Dermis blood vessel endothelial cell (primary cell): ENCODE measurements at regions not wholly inside any gene's neighbourhood (a gene's known extent, or its start where the extent isn't known, plus 50 kb on each side); places are given as distances from the start of the nearest gene placed in this dataset.
"Not testable (repeated sequence)": the region's sequence is repeated elsewhere in the genome, so short reads cannot be mapped to it uniquely, and the experiment has no call there.

Experiments used
- DNase-seq: peaks from one replicate; pipeline ENCODE4 v3.0.0; 2010

DNA sequence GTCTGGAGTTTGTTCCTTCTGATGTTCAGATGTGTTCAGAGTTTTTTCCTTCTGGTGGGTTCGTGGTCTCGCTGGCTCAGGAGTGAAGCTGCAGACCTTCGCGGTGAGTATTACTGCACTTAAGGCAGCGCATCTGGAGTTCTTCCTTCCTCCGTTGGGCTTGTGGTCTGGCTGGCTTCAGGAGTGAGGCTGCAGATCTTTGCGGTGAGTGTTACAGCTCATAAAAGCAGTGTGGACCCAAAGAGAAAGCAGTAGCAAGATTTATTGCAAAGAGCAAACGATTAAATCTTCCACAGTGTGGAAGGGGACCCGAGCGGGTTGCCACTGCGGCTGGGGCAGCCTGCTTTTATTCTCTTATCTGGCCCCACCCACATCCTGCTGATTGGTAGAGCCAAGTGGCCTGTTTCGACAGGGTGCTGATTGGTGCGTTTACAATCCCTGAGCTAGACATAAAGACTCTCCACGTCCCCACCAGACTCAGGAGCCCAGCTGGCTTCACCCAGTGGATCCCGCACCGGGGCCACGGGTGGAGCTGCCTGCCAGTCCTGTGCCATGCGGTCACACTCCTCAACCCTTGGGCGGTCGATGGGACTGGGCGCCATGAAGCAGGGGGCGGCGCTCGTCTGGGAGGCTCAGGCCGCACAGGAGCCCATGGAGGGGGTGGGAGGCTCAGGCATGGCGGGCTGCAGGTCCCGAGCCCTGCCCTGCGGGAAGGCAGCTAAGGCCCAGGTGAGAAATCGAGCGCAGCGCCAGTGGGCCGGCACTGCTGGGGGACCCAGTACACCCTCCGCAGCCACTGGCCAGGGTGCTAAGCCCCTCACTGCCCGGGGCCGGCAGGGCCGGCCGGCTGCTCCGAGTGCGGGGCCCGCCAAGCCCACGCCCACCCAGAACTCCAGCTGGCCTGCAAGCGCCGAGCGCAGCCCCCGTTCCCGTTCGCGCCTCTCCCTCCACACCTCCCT is 315.3 kb upstream of the SGK1 start:
- not testable (repeated sequence) for DNase-seq

- no peak for DNase-seq
Measured at GRCh38 chr6:134632024-134632423, 314.1 kb upstream of the SGK1 start.

DNA sequence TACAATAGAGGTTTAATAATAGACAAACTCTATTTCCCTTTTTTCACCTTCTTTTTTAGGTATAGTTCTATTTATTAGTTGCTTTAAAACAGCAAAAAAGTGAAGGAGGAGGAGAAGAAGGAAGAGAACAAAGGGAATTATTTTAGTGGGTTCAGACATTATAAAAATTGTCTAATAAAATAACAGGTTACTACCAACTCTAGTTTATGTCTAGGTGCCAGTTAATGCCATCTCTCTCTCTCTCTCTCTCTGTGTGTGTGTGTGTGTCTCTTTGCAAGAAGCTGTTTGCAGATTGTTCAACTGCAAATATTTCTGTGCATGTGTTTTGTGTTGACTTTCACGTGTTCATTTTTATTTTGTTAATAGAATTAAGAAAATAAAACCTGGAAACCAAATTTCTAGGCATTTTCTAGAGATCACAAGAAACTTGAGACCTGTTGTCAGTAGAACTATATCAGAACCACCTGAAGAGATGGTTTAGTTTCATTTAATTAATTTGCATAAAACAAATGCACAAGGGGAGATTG is 313.5 kb upstream of the SGK1 start:
- DNase-seq, result no peak

DNA sequence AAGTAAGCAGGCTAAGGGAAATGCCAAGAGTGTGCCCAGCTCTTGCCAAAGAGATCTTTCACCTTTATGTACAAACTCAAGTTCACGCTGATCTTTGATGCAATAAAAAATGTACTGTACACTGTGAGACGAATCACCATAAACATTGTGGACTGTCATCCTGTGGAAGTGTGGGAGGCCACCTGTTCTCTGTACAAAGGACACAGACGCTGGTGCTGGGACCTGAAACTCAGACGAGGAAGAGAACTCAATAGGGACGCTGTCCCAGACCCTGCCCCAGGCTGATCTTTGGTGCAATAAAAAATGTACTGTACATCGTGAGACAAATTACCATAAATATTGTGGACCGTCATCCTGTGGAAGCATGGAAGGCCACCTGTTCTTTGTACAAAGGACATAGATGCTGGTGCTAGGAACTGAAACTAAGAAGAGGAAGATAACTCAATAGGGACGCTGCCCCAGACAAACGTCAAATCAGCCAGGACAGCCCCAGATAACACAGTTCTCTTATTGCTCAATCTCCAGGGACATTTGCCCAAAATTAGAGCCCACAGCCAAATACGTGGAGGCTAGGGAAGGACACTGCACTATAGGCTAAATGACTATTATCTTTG is 312.7 kb upstream of the SGK1 start:
- no peak for DNase-seq

DNA sequence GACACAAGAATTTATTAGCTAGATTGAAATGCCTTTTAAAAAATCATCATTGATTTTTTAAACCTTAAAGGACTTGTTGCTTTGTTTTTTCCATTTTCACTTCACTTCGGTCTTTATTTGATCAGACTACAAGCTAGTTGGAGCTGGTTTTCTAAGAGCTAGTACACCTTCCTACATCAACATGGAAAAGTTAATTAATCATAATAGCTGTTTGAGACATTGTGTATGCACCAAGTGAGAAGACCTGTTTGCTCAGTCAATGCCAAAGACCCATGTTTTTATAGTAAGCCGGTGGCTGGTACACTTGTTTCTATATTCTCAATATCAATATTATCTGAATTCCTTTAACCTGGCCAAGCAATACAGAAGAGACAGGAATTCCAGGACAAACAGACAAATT is 310.2 kb upstream of the SGK1 start:
- DNase-seq, result no peak

GRCh38 chr6:134627707-134628106 is 309.8 kb upstream of the SGK1 start:
- DNase-seq, result no peak

- DNase-seq, result no peak
Measured at GRCh38 chr6:134626589-134626988, 308.7 kb upstream of the SGK1 start.

- no peak for DNase-seq
Measured at GRCh38 chr6:134626086-134626485, 308.2 kb upstream of the SGK1 start.

DNA sequence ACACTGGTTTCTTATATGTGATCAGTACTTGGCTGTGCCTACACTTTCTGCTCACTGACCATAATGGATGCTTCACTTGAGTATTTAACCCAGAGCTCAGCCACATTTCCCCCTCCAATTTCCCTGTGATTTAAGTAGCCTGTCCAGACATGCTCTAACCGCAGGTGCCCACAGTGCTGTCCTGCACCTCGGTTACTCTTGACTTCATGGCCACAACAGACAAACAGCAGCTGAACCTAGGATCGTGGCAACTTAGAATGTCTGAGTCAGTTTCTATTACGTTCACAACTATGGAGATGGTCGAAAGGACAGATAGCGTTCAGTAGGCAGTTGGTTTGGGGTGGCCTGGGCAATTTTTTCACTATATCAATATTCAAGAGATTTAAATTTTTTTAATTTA is 306.9 kb upstream of the SGK1 start:
- DNase-seq, result no peak

DNA sequence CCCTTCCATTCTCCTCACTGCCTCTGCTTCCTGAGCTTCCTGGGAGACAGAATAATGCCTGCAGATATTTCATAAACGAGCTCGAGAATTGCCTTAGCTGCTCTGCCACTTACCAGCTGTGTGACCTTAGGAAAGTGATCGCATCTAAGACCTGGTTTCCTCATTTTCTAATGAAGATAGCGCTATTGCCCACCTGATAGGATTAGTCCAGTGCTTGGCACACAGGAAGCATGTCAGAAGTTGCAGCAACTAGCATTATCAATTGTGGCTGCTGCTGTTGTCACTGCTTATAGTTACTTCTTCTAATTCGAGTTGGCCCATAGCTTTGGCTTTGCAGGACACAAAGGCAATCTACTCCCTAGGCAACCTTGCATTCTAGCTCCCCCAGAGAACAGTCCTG is 305.5 kb upstream of the SGK1 start:
- no peak for DNase-seq

- DNase-seq, result no peak
Measured at GRCh38 chr6:134622382-134623173, 304.7 kb upstream of the SGK1 start.

DNA sequence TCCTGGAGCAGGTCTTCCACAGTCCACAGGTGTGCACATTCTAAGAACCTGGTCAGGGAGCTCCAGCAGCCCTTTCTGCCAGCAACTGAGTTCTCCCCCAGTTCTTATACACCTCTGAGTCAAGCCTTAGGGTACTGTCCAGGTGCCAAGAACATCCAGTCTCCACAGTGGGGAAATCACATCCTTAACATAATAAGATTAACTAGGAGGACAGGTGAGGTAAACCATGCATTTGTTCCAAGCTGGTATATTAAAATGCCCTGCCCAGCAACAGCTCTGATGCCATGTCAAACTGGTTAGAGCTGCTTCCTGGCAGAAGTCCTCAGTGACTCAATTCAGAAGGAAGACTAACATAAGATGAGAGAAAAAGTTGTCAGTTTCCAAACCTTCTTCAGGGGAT is 303.9 kb upstream of the SGK1 start:
- DNase-seq, result no peak

GRCh38 chr6:134619789-134620188 is 301.9 kb upstream of the SGK1 start:
- no peak for DNase-seq

GRCh38 chr6:134619077-134619476 is 301.2 kb upstream of the SGK1 start:
- no peak for DNase-seq

DNA sequence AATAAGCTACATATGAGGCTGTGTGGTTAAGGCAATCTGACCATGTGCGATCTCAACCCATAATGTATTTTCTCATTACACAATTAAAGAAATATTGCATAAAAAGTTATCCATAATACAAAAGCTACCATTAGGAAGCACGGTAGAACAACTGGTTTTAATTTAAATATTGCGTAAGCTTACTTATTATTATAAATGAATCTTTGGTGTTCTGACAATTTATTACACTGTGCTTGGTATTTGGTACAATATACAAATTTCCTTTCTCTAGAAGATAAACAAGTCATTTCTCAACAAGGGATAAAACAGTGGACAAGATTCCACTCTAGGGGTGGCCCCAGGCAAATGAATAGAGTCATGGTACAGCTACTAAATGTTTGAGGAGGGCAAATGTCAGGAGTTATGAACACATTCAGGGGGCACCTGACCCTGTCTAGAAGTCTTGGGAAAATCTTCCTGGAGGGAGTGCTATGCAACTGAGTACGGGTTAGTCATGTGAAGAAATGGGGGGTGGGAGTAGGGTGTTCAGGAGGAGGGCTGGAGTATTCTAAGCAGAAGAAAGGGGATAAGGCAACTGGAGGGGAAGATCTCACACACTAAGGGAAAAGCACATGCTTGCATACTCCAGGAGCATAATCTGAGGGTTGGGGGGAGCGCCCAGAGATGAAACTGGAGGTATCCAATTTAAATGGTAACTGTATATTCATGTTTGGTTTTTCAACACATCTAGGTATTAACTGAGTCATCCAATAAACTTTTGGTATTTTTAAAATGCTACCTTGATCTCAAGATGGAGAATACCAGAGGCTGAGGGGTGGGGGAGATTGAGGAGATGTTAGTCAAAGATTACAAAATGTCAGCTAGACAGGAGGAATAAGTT is 296.9 kb upstream of the SGK1 start:
- no peak for DNase-seq

DNA sequence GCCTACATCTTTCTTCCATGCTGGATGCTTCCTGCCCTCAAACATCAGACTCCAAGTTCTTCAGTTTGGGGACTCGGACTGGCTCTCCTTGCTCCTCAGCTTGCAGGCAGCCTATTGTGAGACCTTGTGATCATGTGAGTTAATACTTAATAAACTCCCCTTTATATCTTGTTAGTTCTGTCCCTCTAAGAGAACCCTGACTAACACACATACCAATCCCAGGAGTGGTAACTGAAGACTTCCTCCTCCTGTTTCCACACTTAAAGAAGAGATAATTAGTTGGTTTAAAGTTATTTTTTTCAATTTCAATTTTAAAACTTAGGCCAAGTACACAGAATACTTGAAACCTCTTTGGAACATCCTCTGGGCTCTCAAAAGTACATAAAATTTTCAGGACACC is 294.2 kb upstream of the SGK1 start:
- DNase-seq, result not testable (repeated sequence)

GRCh38 chr6:134610411-134610810 is 292.5 kb upstream of the SGK1 start:
- no peak for DNase-seq

GRCh38 chr6:134609716-134610261 is 291.9 kb upstream of the SGK1 start:
- no peak for DNase-seq

DNA sequence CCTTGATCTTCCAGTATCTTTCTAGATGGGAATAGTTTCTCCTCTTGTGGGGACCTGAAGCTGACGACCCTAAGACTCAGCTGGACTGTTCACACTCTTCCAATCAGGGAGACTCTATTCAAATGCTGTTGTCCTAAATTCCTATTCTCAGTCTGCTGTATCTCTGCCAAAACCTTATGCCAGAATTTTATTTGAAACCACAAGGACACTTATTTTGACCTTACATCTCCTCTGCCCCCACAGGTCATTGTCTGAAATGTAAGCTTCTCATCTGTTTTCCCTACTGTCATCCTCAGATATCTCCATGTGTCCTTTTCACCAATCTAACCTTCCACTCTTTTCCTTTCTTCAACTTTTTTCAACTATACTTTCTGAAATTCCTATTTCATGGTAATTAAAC is 289.5 kb upstream of the SGK1 start:
- no peak for DNase-seq

DNA sequence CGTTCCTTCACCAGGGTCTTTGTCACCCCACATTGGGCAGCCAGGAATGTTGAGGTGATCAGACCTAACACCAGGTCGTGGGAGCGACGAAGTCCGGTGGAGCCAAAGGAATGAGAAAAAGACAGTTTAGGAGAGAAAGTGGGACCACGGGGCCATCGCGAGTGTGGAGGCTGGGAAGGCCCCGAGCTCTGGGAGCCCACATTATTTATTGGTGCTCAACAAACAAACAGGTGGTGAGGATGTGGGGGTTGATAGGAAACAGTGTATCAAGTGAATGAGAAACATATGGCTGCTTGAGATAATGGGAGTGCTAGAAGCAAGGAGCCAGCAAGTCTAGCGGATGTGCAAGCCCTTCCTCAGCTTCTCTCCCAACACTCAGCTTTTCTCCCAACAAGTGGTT is 287.1 kb upstream of the SGK1 start:
- DNase-seq, result no peak

DNA sequence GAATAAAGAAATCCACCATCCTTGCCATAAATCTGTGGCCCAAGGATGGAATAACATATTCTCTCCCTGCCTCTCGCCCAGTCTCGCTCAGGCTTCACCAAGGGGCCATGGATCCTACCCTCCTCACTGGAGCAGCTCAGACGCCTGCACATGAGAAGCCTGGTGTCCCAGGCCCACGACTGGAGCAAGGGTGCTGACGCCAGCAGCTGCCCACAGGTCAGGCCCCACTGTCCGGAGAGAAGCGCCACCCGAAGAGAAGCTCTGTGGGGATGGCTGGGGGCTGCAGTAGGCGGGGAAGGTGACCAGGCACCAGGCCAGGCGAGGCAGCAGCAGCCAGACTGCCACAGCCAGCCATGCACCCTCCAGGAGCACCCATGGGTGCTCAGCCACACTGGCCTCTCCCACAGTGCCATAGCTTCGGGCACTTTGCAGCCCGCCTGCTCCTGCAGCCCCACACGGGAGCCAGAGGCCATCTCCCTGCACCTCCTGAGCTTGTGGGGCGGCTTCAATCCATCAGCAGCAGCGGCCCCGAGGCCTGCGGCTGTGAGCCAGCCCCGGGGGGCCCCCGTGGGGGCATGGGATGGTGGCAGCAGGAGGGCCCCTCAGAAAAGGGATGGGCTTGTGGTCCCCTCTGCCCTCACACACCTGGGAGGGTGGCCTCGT is 286.2 kb upstream of the SGK1 start:
- no peak for DNase-seq
